ENCODE measurements at regions not wholly inside any gene's neighbourhood (a gene's known extent, or its start where the extent isn't known, plus 50 kb on each side); places are given as distances from the start of the nearest gene placed in this dataset.
"Not testable (repeated sequence)": the region's sequence is repeated elsewhere in the genome, so short reads cannot be mapped to it uniquely, and the experiment has no call there.

- Histone ChIP-seq H3K4me3 (ENCODE audit: low read depth, low read length) (no peak overlapping the region), H3K79me2 (ENCODE audit: control insufficient read depth, insufficient read depth, low read length, unreplicated experiment) (no peaks in the 10 kb centered on the region), H3K27ac (ENCODE audit: low read depth, low read length) (no peak overlapping the region), H3K27me3 (ENCODE audit: insufficient read depth, low read length) (no peaks in the 10 kb centered on the region), H2AFZ (ENCODE audit: low read length, unreplicated experiment) (no peak overlapping the region), H3K4me1 (ENCODE audit: control insufficient read depth, insufficient read depth, low read length, unreplicated experiment) (no peaks in the 10 kb centered on the region), H3K36me3 (ENCODE audit: insufficient read depth, low read length) (no peaks in the 10 kb centered on the region)
Observed at GRCh38 chr2:67124531-67124930, 272.6 kb upstream of the ETAA1 start.

GRCh38 chr2:67130531-67131256 lies 266.4 kb upstream of the ETAA1 start:
- Histone ChIP-seq H3K27ac (ENCODE audit: low read depth, low read length) (no peak overlapping the region), H2AFZ (ENCODE audit: low read length, unreplicated experiment) (no peak overlapping the region), H3K27me3 (ENCODE audit: insufficient read depth, low read length) (no peaks in the 10 kb centered on the region), H3K4me1 (ENCODE audit: control insufficient read depth, insufficient read depth, low read length, unreplicated experiment) (no peaks in the 10 kb centered on the region), H3K36me3 (ENCODE audit: insufficient read depth, low read length) (no peaks in the 10 kb centered on the region), H3K79me2 (ENCODE audit: control insufficient read depth, insufficient read depth, low read length, unreplicated experiment) (no peaks in the 10 kb centered on the region), H3K4me3 (ENCODE audit: low read depth, low read length) (no peak overlapping the region)

- H3K36me3 ChIP-seq (ENCODE audit: insufficient read depth, low read length) = no peaks in the 10 kb centered on the region
- no peaks in the 10 kb centered on the region for H3K4me1 ChIP-seq (ENCODE audit: control insufficient read depth, insufficient read depth, low read length, unreplicated experiment)
- H3K79me2 ChIP-seq (ENCODE audit: control insufficient read depth, insufficient read depth, low read length, unreplicated experiment) = no peaks in the 10 kb centered on the region
- no peak overlapping the region for H3K27ac ChIP-seq (ENCODE audit: low read depth, low read length)
- H2AFZ ChIP-seq (ENCODE audit: low read length, unreplicated experiment) = no peak overlapping the region
- H3K4me3 ChIP-seq (ENCODE audit: low read depth, low read length) = no peak overlapping the region
- H3K27me3 ChIP-seq (ENCODE audit: insufficient read depth, low read length) = no peaks in the 10 kb centered on the region
Observed at GRCh38 chr2:67131257-67131609, 265.9 kb upstream of the ETAA1 start.

GRCh38 chr2:67132441-67132940 lies 264.6 kb upstream of the ETAA1 start:
- not testable (repeated sequence) for H3K36me3 ChIP-seq (ENCODE audit: insufficient read depth, low read length)

GRCh38 chr2:67135208-67135607 lies 261.9 kb upstream of the ETAA1 start:
- Histone ChIP-seq H3K27ac (ENCODE audit: low read depth, low read length) (no peak overlapping the region), H3K36me3 (ENCODE audit: insufficient read depth, low read length) (no peaks in the 10 kb centered on the region), H3K79me2 (ENCODE audit: control insufficient read depth, insufficient read depth, low read length, unreplicated experiment) (no peaks in the 10 kb centered on the region), H3K4me1 (ENCODE audit: control insufficient read depth, insufficient read depth, low read length, unreplicated experiment) (no peaks in the 10 kb centered on the region), H3K4me3 (ENCODE audit: low read depth, low read length) (no peak overlapping the region), H3K27me3 (ENCODE audit: insufficient read depth, low read length) (no peaks in the 10 kb centered on the region), H2AFZ (ENCODE audit: low read length, unreplicated experiment) (no peak overlapping the region)

More at GRCh38 chr2:67132441-67132940, 264.6 kb upstream of the ETAA1 start:
- not testable (repeated sequence) for H3K79me2 ChIP-seq (ENCODE audit: control insufficient read depth, insufficient read depth, low read length, unreplicated experiment); H3K4me3 ChIP-seq (ENCODE audit: low read depth, low read length); H3K4me1 ChIP-seq (ENCODE audit: control insufficient read depth, insufficient read depth, low read length, unreplicated experiment); H3K27ac ChIP-seq (ENCODE audit: low read depth, low read length); H3K27me3 ChIP-seq (ENCODE audit: insufficient read depth, low read length); H2AFZ ChIP-seq (ENCODE audit: low read length, unreplicated experiment)

GRCh38 chr2:67137699-67138098 lies 259.4 kb upstream of the ETAA1 start:
- no peaks in the 10 kb centered on the region for H3K79me2 ChIP-seq (ENCODE audit: control insufficient read depth, insufficient read depth, low read length, unreplicated experiment)
- no peaks in the 10 kb centered on the region for H3K4me1 ChIP-seq (ENCODE audit: control insufficient read depth, insufficient read depth, low read length, unreplicated experiment)
- no peak overlapping the region for H2AFZ ChIP-seq (ENCODE audit: low read length, unreplicated experiment)
- H3K36me3 ChIP-seq (ENCODE audit: insufficient read depth, low read length) = no peaks in the 10 kb centered on the region
- no peaks in the 10 kb centered on the region for H3K27me3 ChIP-seq (ENCODE audit: insufficient read depth, low read length)
- no peak overlapping the region for H3K4me3 ChIP-seq (ENCODE audit: low read depth, low read length)
- no peak overlapping the region for H3K27ac ChIP-seq (ENCODE audit: low read depth, low read length)

- Histone ChIP-seq H3K4me3 (ENCODE audit: low read depth, low read length) (no peak overlapping the region), H3K27ac (ENCODE audit: low read depth, low read length) (no peak overlapping the region)
Observed at GRCh38 chr2:67142071-67142470, 255.1 kb upstream of the ETAA1 start.

GRCh38 chr2:67142741-67143140 lies 254.4 kb upstream of the ETAA1 start:
- Histone ChIP-seq H3K36me3 (ENCODE audit: insufficient read depth, low read length) (no peaks in the 10 kb centered on the region), H3K27ac (ENCODE audit: low read depth, low read length) (no peak overlapping the region)

More at GRCh38 chr2:67142071-67142470, 255.1 kb upstream of the ETAA1 start:
- H3K4me1 ChIP-seq (ENCODE audit: control insufficient read depth, insufficient read depth, low read length, unreplicated experiment) = no peaks in the 10 kb centered on the region
- H3K36me3 ChIP-seq (ENCODE audit: insufficient read depth, low read length) = no peaks in the 10 kb centered on the region
- H3K27me3 ChIP-seq (ENCODE audit: insufficient read depth, low read length) = no peaks in the 10 kb centered on the region
- peak overlapping the region; percentile 39 for H2AFZ ChIP-seq (ENCODE audit: low read length, unreplicated experiment)
- no peaks in the 10 kb centered on the region for H3K79me2 ChIP-seq (ENCODE audit: control insufficient read depth, insufficient read depth, low read length, unreplicated experiment)

GRCh38 chr2:67145851-67146250 lies 251.3 kb upstream of the ETAA1 start:
- Histone ChIP-seq H3K36me3 (ENCODE audit: insufficient read depth, low read length) (no peaks in the 10 kb centered on the region), H3K4me3 (ENCODE audit: low read depth, low read length) (no peak overlapping the region), H3K27me3 (ENCODE audit: insufficient read depth, low read length) (no peaks in the 10 kb centered on the region), H3K4me1 (ENCODE audit: control insufficient read depth, insufficient read depth, low read length, unreplicated experiment) (no peaks in the 10 kb centered on the region), H3K27ac (ENCODE audit: low read depth, low read length) (no peak overlapping the region), H2AFZ (ENCODE audit: low read length, unreplicated experiment) (no peak overlapping the region), H3K79me2 (ENCODE audit: control insufficient read depth, insufficient read depth, low read length, unreplicated experiment) (no peaks in the 10 kb centered on the region)

More at GRCh38 chr2:67142741-67143140, 254.4 kb upstream of the ETAA1 start:
- no peak overlapping the region for H2AFZ ChIP-seq (ENCODE audit: low read length, unreplicated experiment)
- H3K27me3 ChIP-seq (ENCODE audit: insufficient read depth, low read length) = no peaks in the 10 kb centered on the region
- no peak overlapping the region for H3K4me3 ChIP-seq (ENCODE audit: low read depth, low read length)
- no peaks in the 10 kb centered on the region for H3K4me1 ChIP-seq (ENCODE audit: control insufficient read depth, insufficient read depth, low read length, unreplicated experiment)
- H3K79me2 ChIP-seq (ENCODE audit: control insufficient read depth, insufficient read depth, low read length, unreplicated experiment) = no peaks in the 10 kb centered on the region

- Histone ChIP-seq H3K27me3 (ENCODE audit: insufficient read depth, low read length) (no peaks in the 10 kb centered on the region), H2AFZ (ENCODE audit: low read length, unreplicated experiment) (no peak overlapping the region), H3K79me2 (ENCODE audit: control insufficient read depth, insufficient read depth, low read length, unreplicated experiment) (no peaks in the 10 kb centered on the region), H3K27ac (ENCODE audit: low read depth, low read length) (no peak overlapping the region), H3K36me3 (ENCODE audit: insufficient read depth, low read length) (no peaks in the 10 kb centered on the region), H3K4me3 (ENCODE audit: low read depth, low read length) (no peak overlapping the region), H3K4me1 (ENCODE audit: control insufficient read depth, insufficient read depth, low read length, unreplicated experiment) (no peaks in the 10 kb centered on the region)
Observed at GRCh38 chr2:67156796-67157195, 240.3 kb upstream of the ETAA1 start.

- no peaks in the 10 kb centered on the region for H3K4me1 ChIP-seq (ENCODE audit: control insufficient read depth, insufficient read depth, low read length, unreplicated experiment)
- no peaks in the 10 kb centered on the region for H3K36me3 ChIP-seq (ENCODE audit: insufficient read depth, low read length)
- H3K79me2 ChIP-seq (ENCODE audit: control insufficient read depth, insufficient read depth, low read length, unreplicated experiment) = no peaks in the 10 kb centered on the region
- H3K4me3 ChIP-seq (ENCODE audit: low read depth, low read length) = no peak overlapping the region
- no peak overlapping the region for H3K27ac ChIP-seq (ENCODE audit: low read depth, low read length)
- no peak overlapping the region for H2AFZ ChIP-seq (ENCODE audit: low read length, unreplicated experiment)
- H3K27me3 ChIP-seq (ENCODE audit: insufficient read depth, low read length) = no peaks in the 10 kb centered on the region
Observed at GRCh38 chr2:67158718-67159117, 238.4 kb upstream of the ETAA1 start.

Measured in ACC112 (cell line).